Neural progenitor cell (in vitro differentiated cells): ENCODE measurements at regions not wholly inside any gene's neighbourhood (a gene's known extent, or its start where the extent isn't known, plus 50 kb on each side); places are given as distances from the start of the nearest gene placed in this dataset.
A peak's percentile ranks its signal among the peaks of the same experiment; 100 is the strongest.

Source experiments
- DNase-seq: peaks from one replicate; pipeline ENCODE4 v3.0.0-alpha.2; 2016; ENCODE audit warnings: low spot score
- H2AFZ ChIP-seq: fragments of 200-600 bp; sonication (generic); replicated peaks from 2 replicates; pipeline ENCODE4 v1.6.1; 2016; ENCODE audit warnings: antibody characterized with exemption
- H3F3A ChIP-seq: fragments of 200-600 bp; sonication (generic); 2 replicates; pipeline ENCODE4 v1.6.1; 2016; ENCODE audit warnings: antibody characterized with exemption, low read depth
- H3K27ac ChIP-seq: fragments of 200-600 bp; sonication (generic); 2 replicates; pipeline ENCODE4 v1.5.1; 2016; ENCODE audit warnings: mild to moderate bottlenecking
- H3K27me3 ChIP-seq: fragments of 200-600 bp; sonication (generic); 2 replicates; pipeline ENCODE4 v1.6.1; 2016; ENCODE audit warnings: mild to moderate bottlenecking, moderate library complexity
- H3K36me3 ChIP-seq: fragments of 200-600 bp; sonication (generic); 2 replicates; pipeline ENCODE4 v1.5.1; 2016
- H3K4me1 ChIP-seq: fragments of 200-600 bp; sonication (generic); 2 replicates; pipeline ENCODE4 v1.6.1; 2016; ENCODE audit warnings: mixed run types
- H3K4me2 ChIP-seq: fragments of 200-600 bp; sonication (generic); 2 replicates; pipeline ENCODE4 v1.6.1; 2016
- H3K4me3 ChIP-seq: fragments of 200-600 bp; sonication (generic); 2 replicates; pipeline ENCODE4 v1.5.1; 2016
- H3K79me2 ChIP-seq: fragments of 200-600 bp; sonication (generic); 2 replicates; pipeline ENCODE4 v1.6.1; 2016; ENCODE audit warnings: low read depth
- H3K9ac ChIP-seq: fragments of 200-600 bp; sonication (generic); 2 replicates; pipeline ENCODE4 v1.6.1; 2016
- H3K9me3 ChIP-seq: fragments of 200-600 bp; sonication (generic); 2 replicates; pipeline ENCODE4 v1.5.1; 2016; ENCODE audit warnings: low read depth
- H4K20me1 ChIP-seq: fragments of 200-600 bp; sonication (generic); 2 replicates; pipeline ENCODE4 v1.6.1; 2016; ENCODE audit warnings: low read depth
- H3K27ac Mint-ChIP-seq: 3 replicates; pipeline ENCODE4 v1.8.0; 2021; ENCODE audit warnings: mixed read lengths
- H3K27me3 Mint-ChIP-seq: 2 replicates; pipeline ENCODE4 v1.8.0; 2022; ENCODE audit warnings: low read depth, mild to moderate bottlenecking, inconsistent platforms, moderate library complexity, mixed read lengths; ENCODE audit not compliant: insufficient read depth
- H3K36me3 Mint-ChIP-seq: 3 replicates; pipeline ENCODE4 v1.8.0; 2021; ENCODE audit warnings: mixed read lengths
- H3K4me1 Mint-ChIP-seq: 3 replicates; pipeline ENCODE4 v1.8.0; 2021; ENCODE audit warnings: mixed read lengths
- H3K4me3 Mint-ChIP-seq: 3 replicates; pipeline ENCODE4 v1.8.0; 2021; ENCODE audit warnings: mild to moderate bottlenecking, moderate library complexity, mixed read lengths
- H3K9me3 Mint-ChIP-seq: 3 replicates; pipeline ENCODE4 v1.8.0; 2020; ENCODE audit warnings: mixed read lengths
- CTCF ChIP-seq: fragments of 200-600 bp; sonication (generic); IDR thresholded peaks from 2 replicates; pipeline ENCODE4 v1.5.1; 2017; ENCODE audit warnings: antibody characterized with exemption, mild to moderate bottlenecking
- EZH2 ChIP-seq: fragments of 200-600 bp; sonication (generic); IDR thresholded peaks from 2 replicates; pipeline ENCODE4 v1.6.1; 2017; ENCODE audit warnings: antibody characterized with exemption, mild to moderate bottlenecking, moderate library complexity
- EZH2phosphoT487 ChIP-seq: fragments of 200-600 bp; sonication (generic); IDR thresholded peaks from 2 replicates; pipeline ENCODE4 v1.6.1; 2017; ENCODE audit warnings: antibody characterized with exemption

- Histone ChIP-seq H3K4me3 (no peak overlapping the region), H3K4me1 (peaks cover 4% of the 10 kb centered on the region), H3K27me3 (no peaks in the 10 kb centered on the region), H3K36me3 (no peaks in the 10 kb centered on the region), H4K20me1 (no peaks in the 10 kb centered on the region), H2AFZ (no peak overlapping the region), H3F3A (no peaks in the 10 kb centered on the region), H3K9ac (no peak overlapping the region), H3K9me3 (no peaks in the 10 kb centered on the region), H3K79me2 (no peaks in the 10 kb centered on the region), H3K27ac (no peak overlapping the region), H3K4me2 (no peak overlapping the region)
- H3K4me3 Mint-ChIP-seq: no peak overlapping the region
- H3K27me3 Mint-ChIP-seq: peaks cover 9% of the 10 kb centered on the region
- no peak overlapping the region for H3K27ac Mint-ChIP-seq
- H3K4me1 Mint-ChIP-seq: peaks cover 3% of the 10 kb centered on the region
- DNase-seq: no peak
- TF ChIP-seq EZH2phosphoT487 (no peak), CTCF (no peak), EZH2 (no peak)
- peaks cover 3% of the 10 kb centered on the region for H3K9me3 Mint-ChIP-seq
- H3K36me3 Mint-ChIP-seq: no peaks in the 10 kb centered on the region
Measured at GRCh38 chr16:87058728-87059250, 258.4 kb downstream of the C16orf95 start.

GRCh38 chr16:87060034-87060986 lies 256.9 kb downstream of the C16orf95 start:
- H3K27me3 Mint-ChIP-seq: peaks cover 9% of the 10 kb centered on the region
- H3K4me3 ChIP-seq: no peak overlapping the region
- H3K4me3 Mint-ChIP-seq: no peak overlapping the region
- H3K27me3 ChIP-seq: peaks cover 3% of the 10 kb centered on the region
- H3F3A ChIP-seq: no peaks in the 10 kb centered on the region
- no peak overlapping the region for H3K27ac ChIP-seq
- no peaks in the 10 kb centered on the region for H3K9me3 Mint-ChIP-seq
- DNase-seq: peak; percentile 63
- H3K9ac ChIP-seq: no peak overlapping the region
- H3K79me2 ChIP-seq: no peaks in the 10 kb centered on the region
- H3K4me1 ChIP-seq: peaks cover 4% of the 10 kb centered on the region
- peak overlapping the region; percentile 27 for H2AFZ ChIP-seq
- H3K36me3 ChIP-seq: no peaks in the 10 kb centered on the region
- no peak overlapping the region for H3K27ac Mint-ChIP-seq
- H3K4me2 ChIP-seq: no peak overlapping the region
- no peaks in the 10 kb centered on the region for H4K20me1 ChIP-seq
- no peaks in the 10 kb centered on the region for H3K36me3 Mint-ChIP-seq
- TF ChIP-seq CTCF (peak; percentile 30), EZH2phosphoT487 (no peak)
- no peaks in the 10 kb centered on the region for H3K9me3 ChIP-seq
- peaks cover 8% of the 10 kb centered on the region for H3K4me1 Mint-ChIP-seq

- Histone ChIP-seq H3K9ac (no peak overlapping the region), H3K4me3 (no peak overlapping the region), H3K27ac (no peak overlapping the region), H3F3A (no peaks in the 10 kb centered on the region), H3K79me2 (no peaks in the 10 kb centered on the region), H3K27me3 (peaks cover 3% of the 10 kb centered on the region), H2AFZ (no peak overlapping the region), H3K36me3 (no peaks in the 10 kb centered on the region), H4K20me1 (no peaks in the 10 kb centered on the region), H3K4me1 (peaks cover 4% of the 10 kb centered on the region), H3K4me2 (no peak overlapping the region), H3K9me3 (no peaks in the 10 kb centered on the region)
- no peak for TF ChIP-seq CTCF
- no peak for TF ChIP-seq EZH2phosphoT487
- no peak for TF ChIP-seq EZH2
- H3K27ac Mint-ChIP-seq: no peak overlapping the region
- H3K4me1 Mint-ChIP-seq: peaks cover 14% of the 10 kb centered on the region
- peaks cover 2% of the 10 kb centered on the region for H3K9me3 Mint-ChIP-seq
- H3K36me3 Mint-ChIP-seq: no peaks in the 10 kb centered on the region
- peaks cover 7% of the 10 kb centered on the region for H3K27me3 Mint-ChIP-seq
- no peak overlapping the region for H3K4me3 Mint-ChIP-seq
- DNase-seq: no peak
Measured at GRCh38 chr16:87061243-87061920, 255.8 kb downstream of the C16orf95 start.
